Sigmoid colon (tissue), 6 donors: ENCODE measurements at regions not wholly inside any gene's neighbourhood (a gene's known extent, or its start where the extent isn't known, plus 50 kb on each side); places are given as distances from the start of the nearest gene placed in this dataset.

ENCODE experiments used
- DNase-seq: peaks from one replicate; pipeline ENCODE4 v3.0.0-alpha.2; 2019
- H3K27ac ChIP-seq, 4 donors: fragments of 200-600 bp; sonication (generic); one replicate each; pipeline ENCODE4 v1.5.1; 2016 to 2019; ENCODE audit warnings: mild to moderate bottlenecking in 1 of 4
- H3K27me3 ChIP-seq, 3 donors: fragments of 200-600 bp; sonication (generic); one replicate each; pipeline ENCODE4 v1.5.1; 2019; ENCODE audit warnings: mild to moderate bottlenecking in 1 of 3
- H3K36me3 ChIP-seq, 4 donors: fragments of 200-600 bp; sonication (generic); one replicate each; pipeline ENCODE4 v1.5.1; 2016 to 2019
- H3K4me1 ChIP-seq, 4 donors: fragments of 200-600 bp; sonication (generic); one replicate each; pipeline ENCODE4 v1.5.1; 2017 to 2019
- H3K4me3 ChIP-seq, 4 donors: fragments of 200-600 bp; sonication (generic); one replicate each; pipeline ENCODE4 v1.5.1; 2017 to 2019; ENCODE audit warnings: mild to moderate bottlenecking in 2 of 4, moderate library complexity in 1 of 4
- H3K9me3 ChIP-seq, 4 donors: fragments of 200-600 bp in 3 of 4; sonication (generic) in 3 of 4; one replicate each; pipeline versions ENCODE4 v1.5.1 to v1.6.1; 2013 to 2019
- EP300 ChIP-seq, 4 donors: sonication (generic); formaldehyde crosslinking; IDR thresholded peaks; one replicate each; pipeline ENCODE4 v1.6.1; 2017; ENCODE audit warnings: antibody characterized with exemption in 4 of 4
- POLR2A ChIP-seq, 2 donors: fragments of 450-650 bp; IDR thresholded peaks; one replicate each; pipeline ENCODE4 v1.6.1; 2016; ENCODE audit warnings: antibody characterized with exemption in 2 of 2, mild to moderate bottlenecking in 2 of 2, moderate library complexity in 2 of 2
- POLR2AphosphoS5 ChIP-seq, 4 donors: sonication (generic); formaldehyde crosslinking; IDR thresholded peaks; one replicate each; pipeline ENCODE4 v1.6.1; 2017; ENCODE audit warnings: antibody characterized with exemption in 4 of 4
- WGBS, 2 donors: extraction: QIAGEN DNeasy Blood & Tissue Kit; methylation state at CpG; one replicate each; pipeline ENCODE4 v1.1.7; 2013; 5-methylcytosine and 5-hydroxymethylcytosine counted together
- intact Hi-C: fragments of 100-400 bp; cut with DNase I; formaldehyde crosslinking; loops from one replicate; pipeline ENCODE4 v1.15.1; 2023
- TF ChIP-seq, protein P1 (sequence below), 4 experiments: fragments of 450-650 bp in 3 of 4; fragments of 200-600 bp in 1 of 4; IDR thresholded peaks; one replicate each; pipeline ENCODE4 v1.5.1; 2016 to 2019; ENCODE audit warnings: antibody characterized with exemption in 4 of 4, mild to moderate bottlenecking in 3 of 4, moderate library complexity in 2 of 4
- donor health status: healthy with polysubstance abuse.
- donor health status: healthy.

DNA sequence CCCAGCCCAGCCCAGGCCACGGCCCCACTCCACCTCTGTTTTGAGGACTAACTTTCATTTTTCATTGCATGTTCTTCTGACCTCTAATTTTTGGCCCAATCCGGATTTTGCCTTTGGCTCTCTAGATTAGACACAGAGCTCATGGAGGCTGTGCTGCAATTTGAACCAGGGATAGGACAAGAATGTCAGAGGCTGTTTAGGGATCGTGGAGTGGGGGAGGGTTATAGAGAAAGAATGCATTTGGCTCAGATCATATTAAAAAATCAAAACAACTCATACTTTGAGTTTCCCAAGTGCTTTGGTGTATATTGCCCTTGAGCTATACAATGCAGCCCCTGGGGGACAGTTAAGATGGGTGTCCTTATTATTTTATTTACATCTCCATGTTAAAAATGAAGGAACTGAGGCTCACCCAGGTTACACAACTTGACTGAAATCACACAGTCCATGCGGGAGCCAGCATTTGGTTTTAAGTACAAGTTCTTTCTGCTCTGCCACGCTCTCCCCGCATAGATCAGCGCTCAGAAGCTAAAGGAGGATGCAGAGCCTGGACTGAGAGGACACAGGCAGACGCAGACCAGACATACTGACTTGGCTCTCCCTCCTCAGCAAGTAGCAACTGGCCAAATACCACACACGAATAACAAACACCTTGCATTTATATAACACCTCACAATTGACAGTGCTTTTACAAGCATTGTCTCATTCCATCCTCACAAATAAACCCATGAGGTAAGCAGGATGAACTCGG, 126.4 kb upstream of the RAI14 start:
- Histone ChIP-seq H3K27me3 (no peaks in the 10 kb centered on the region), H3K9me3 (no peaks in the 10 kb centered on the region), H3K4me1 (peaks cover 0 to 57% (median 51%) of the 10 kb centered on the region in 4 donors), H3K27ac (peak overlapping the region; percentile 30 to 87 (median 76)), H3K36me3 (no peaks in the 10 kb centered on the region), H3K4me3 (no peak overlapping the region)
- peak; percentile 76 for DNase-seq
- TF ChIP-seq POLR2AphosphoS5 (IDR thresholded peaks at IDR 0.05): peak in 3 of 4 donors; percentile 57 to 78 (median 66)
- no peak for TF ChIP-seq EP300 (IDR thresholded peaks at IDR 0.05)
- TF ChIP-seq POLR2A (IDR thresholded peaks at IDR 0.05): no peak
- TF ChIP-seq, protein P1, sequence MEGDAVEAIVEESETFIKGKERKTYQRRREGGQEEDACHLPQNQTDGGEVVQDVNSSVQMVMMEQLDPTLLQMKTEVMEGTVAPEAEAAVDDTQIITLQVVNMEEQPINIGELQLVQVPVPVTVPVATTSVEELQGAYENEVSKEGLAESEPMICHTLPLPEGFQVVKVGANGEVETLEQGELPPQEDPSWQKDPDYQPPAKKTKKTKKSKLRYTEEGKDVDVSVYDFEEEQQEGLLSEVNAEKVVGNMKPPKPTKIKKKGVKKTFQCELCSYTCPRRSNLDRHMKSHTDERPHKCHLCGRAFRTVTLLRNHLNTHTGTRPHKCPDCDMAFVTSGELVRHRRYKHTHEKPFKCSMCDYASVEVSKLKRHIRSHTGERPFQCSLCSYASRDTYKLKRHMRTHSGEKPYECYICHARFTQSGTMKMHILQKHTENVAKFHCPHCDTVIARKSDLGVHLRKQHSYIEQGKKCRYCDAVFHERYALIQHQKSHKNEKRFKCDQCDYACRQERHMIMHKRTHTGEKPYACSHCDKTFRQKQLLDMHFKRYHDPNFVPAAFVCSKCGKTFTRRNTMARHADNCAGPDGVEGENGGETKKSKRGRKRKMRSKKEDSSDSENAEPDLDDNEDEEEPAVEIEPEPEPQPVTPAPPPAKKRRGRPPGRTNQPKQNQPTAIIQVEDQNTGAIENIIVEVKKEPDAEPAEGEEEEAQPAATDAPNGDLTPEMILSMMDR (IDR thresholded peaks at IDR 0.05): no peak
- 83 to 89% methylated on average over 10 of the region's 10 CpGs for WGBS, 2 donors
- intact Hi-C loops: loop anchor here (5.0 kb wide), 2 partner anchors 128 to 522 kb away; partner anchors contain the start of genes AMACR and RAI14

DNA sequence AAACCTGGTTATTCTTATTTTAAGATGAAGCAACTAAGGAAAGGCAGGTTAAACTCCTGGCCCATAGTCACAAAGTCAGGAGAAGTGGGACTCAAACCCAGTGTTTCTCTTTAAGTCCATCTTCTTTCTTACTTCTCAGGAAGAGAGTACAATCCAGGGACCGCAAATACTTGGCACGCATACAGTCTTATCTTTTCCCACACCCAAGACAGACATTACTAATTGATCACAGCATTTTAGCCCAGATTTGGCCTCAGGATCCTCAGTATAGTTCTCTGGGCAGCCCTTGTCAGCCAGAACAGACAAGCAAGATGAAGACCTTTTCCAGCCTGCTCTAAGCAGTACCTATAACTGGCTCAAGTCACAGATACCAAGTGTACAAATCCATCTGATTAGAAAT, 125.5 kb upstream of the RAI14 start:
- H3K4me1 ChIP-seq: peaks cover 0 to 64% (median 51%) of the 10 kb centered on the region in 4 donors
- TF ChIP-seq EP300 (IDR thresholded peaks at IDR 0.05) (no peak), POLR2AphosphoS5 (IDR thresholded peaks at IDR 0.05) (no peak), POLR2A (IDR thresholded peaks at IDR 0.05) (no peak)
- TF ChIP-seq, protein P1 (IDR thresholded peaks at IDR 0.05): no peak
- no peaks in the 10 kb centered on the region for H3K36me3 ChIP-seq
- 44 to 80% methylated on average over 2 of the region's 2 CpGs for WGBS, 2 donors
- peak overlapping the region; percentile 30 to 87 (median 76) for H3K27ac ChIP-seq
- H3K4me3 ChIP-seq: no peak overlapping the region
- intact Hi-C loops: loop anchor here (5.0 kb wide), 2 partner anchors 127 to 523 kb away; partner anchors contain the start of genes AMACR and RAI14
- no peaks in the 10 kb centered on the region for H3K9me3 ChIP-seq
- DNase-seq: no peak
- no peaks in the 10 kb centered on the region for H3K27me3 ChIP-seq

DNA sequence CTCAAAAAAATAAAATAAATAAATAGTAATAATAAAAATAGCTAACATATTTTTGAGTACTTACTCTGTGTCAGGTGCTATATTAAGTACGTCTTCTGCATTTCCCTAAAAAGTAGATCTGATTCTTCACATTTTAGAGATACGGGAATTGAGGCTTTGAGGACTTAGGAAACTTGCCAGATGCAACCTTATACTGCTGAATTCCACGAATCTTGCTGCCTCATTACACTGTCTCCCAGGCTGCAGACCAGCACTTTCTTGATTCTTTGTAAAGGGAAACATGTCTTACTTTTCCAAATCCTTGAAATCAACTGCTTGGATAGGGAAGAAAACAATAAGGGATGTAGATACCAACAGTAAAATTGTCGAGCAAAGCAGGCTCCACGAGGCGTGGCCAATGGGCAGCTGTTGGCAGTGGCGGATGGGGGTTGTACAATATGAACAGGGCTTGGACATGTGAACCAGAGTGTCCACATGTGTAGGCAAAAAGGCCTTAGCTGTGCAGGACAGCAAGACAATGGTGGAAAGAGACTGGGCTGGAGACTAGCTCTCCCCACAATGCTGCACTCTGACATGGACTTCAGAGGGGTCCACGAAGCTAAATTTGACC, 124.3 kb upstream of the RAI14 start:
- H3K4me1 ChIP-seq: peaks cover 0 to 66% (median 54%) of the 10 kb centered on the region in 4 donors
- no peaks in the 10 kb centered on the region for H3K9me3 ChIP-seq
- H3K4me3 ChIP-seq: no peak overlapping the region
- no peak for DNase-seq
- no peaks in the 10 kb centered on the region for H3K27me3 ChIP-seq
- WGBS, 2 donors: 67 to 77% methylated on average over 8 of the region's 8 CpGs
- TF ChIP-seq, protein P1 (IDR thresholded peaks at IDR 0.05): no peak
- no peak for TF ChIP-seq POLR2AphosphoS5 (IDR thresholded peaks at IDR 0.05)
- TF ChIP-seq POLR2A (IDR thresholded peaks at IDR 0.05): no peak
- no peak for TF ChIP-seq EP300 (IDR thresholded peaks at IDR 0.05)
- intact Hi-C loops: loop anchor here (5.0 kb wide), 2 partner anchors 125 to 525 kb away; partner anchors contain the start of genes AMACR and RAI14
- H3K36me3 ChIP-seq: no peaks in the 10 kb centered on the region
- peak overlapping the region in 2 of 4 donors; percentile 39 to 87 for H3K27ac ChIP-seq

DNA sequence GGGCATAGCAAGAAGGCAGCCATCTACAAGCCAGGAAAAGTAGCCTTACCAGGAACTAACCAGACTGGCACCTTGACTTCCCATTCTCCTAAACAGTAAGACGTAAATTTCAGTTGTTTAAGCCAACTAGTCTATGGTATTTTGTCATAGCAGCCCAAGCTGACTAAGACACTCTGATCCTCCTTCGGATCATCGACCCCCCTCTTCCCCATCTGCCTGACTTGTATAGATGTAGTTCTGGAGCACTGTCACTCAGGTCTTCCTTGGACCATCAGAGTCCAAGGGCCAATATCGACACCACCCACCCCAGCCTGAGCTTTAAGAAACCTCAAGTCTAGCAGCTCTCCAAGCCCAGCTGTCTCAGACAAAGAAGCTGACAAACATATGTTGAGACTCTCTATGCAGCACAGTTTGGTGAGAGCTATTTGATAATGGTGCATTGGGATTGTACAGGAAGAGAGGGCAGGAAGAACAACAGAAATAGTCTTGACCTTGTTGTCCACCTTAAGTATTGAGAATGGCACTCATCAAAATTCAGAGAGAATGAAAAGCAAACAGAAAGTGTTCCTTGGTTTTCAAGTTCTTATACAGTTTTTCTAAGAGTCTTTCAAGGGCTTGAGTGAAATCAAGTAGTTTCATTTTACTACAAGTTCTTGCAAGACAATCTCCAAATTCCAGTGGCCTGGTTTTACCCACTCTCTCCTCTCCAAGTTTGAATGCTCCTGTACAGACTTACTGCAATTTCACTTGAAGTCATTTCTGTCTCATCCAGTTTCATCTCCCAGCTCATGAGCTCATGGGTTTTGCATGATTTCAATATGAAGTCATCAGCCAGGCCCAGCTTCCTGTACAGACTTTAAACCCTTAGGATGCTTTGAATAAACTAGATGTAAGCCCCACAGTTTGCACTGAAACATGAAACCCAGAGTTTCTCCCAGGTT, 122.3 kb upstream of the RAI14 start:
- Histone ChIP-seq H3K27ac (peak overlapping the region; percentile 38 to 87 (median 63)), H3K36me3 (no peaks in the 10 kb centered on the region), H3K9me3 (no peaks in the 10 kb centered on the region), H3K27me3 (no peaks in the 10 kb centered on the region), H3K4me3 (no peak overlapping the region), H3K4me1 (peaks cover 0 to 58% (median 48%) of the 10 kb centered on the region in 4 donors)
- DNase-seq: no peak
- 45 to 80% methylated on average over 4 of the region's 4 CpGs for WGBS, 2 donors
- TF ChIP-seq EP300 (IDR thresholded peaks at IDR 0.05) (no peak), POLR2AphosphoS5 (IDR thresholded peaks at IDR 0.05) (no peak), POLR2A (IDR thresholded peaks at IDR 0.05) (no peak)
- TF ChIP-seq, protein P1 (IDR thresholded peaks at IDR 0.05): no peak
- intact Hi-C loops: loop anchor here (5.0 kb wide), 2 partner anchors 123 to 527 kb away; partner anchors contain the start of genes AMACR and RAI14
